OCI-LY1 (cell line): ENCODE measurements at regions not wholly inside any gene's neighbourhood (a gene's known extent, or its start where the extent isn't known, plus 50 kb on each side); places are given as distances from the start of the nearest gene placed in this dataset.

ENCODE experiments used
- H2AFZ ChIP-seq: fragments of 200-600 bp; sonication (generic), shearing (Covaris generic); 2 replicates; pipeline ENCODE4 v1.6.0; 2014; ENCODE audit warnings: antibody characterized with exemption, mild to moderate bottlenecking, low read length
- H3F3A ChIP-seq: fragments of 200-600 bp; sonication (generic), shearing (Covaris generic); 2 replicates; pipeline ENCODE4 v1.6.0; 2014; ENCODE audit warnings: mild to moderate bottlenecking, antibody characterized with exemption, low read length, moderate library complexity; ENCODE audit not compliant: insufficient read depth
- H3K27ac ChIP-seq: fragments of 200-600 bp; sonication (generic); 2 replicates; pipeline ENCODE4 v1.5.1; 2014; ENCODE audit warnings: low read length, mixed run types, mild to moderate bottlenecking, low read depth; ENCODE audit not compliant: poor library complexity, severe bottlenecking
- H3K27me3 ChIP-seq: fragments of 200-600 bp; sonication (generic); 2 replicates; pipeline ENCODE4 v1.6.0; 2014; ENCODE audit warnings: antibody characterized with exemption, mild to moderate bottlenecking, low read length, moderate library complexity; ENCODE audit not compliant: insufficient read depth
- H3K36me3 ChIP-seq: fragments of 200-600 bp; sonication (generic); 2 replicates; pipeline ENCODE4 v1.6.1; 2014; ENCODE audit warnings: mild to moderate bottlenecking, antibody characterized with exemption, low read length, moderate library complexity, mixed read lengths; ENCODE audit not compliant: insufficient read depth
- H3K4me1 ChIP-seq: fragments of 200-600 bp; sonication (generic); 2 replicates; pipeline ENCODE4 v1.5.1; 2014; ENCODE audit warnings: mild to moderate bottlenecking, low read length, moderate library complexity; ENCODE audit not compliant: insufficient read depth, severe bottlenecking
- H3K4me2 ChIP-seq: fragments of 200-600 bp; sonication (generic), shearing (Covaris generic); 2 replicates; pipeline ENCODE4 v1.6.1; 2014; ENCODE audit warnings: low read length
- H3K4me3 ChIP-seq: fragments of 200-600 bp; sonication (generic); 2 replicates; pipeline ENCODE4 v1.5.1; 2014; ENCODE audit warnings: low read length, low read depth, mild to moderate bottlenecking, mixed read lengths; ENCODE audit not compliant: poor library complexity, severe bottlenecking
- H3K79me2 ChIP-seq: fragments of 200-600 bp; shearing (Covaris generic); 2 replicates; pipeline ENCODE4 v1.6.1; 2016; ENCODE audit warnings: mixed run types, low read length, mixed read lengths; ENCODE audit not compliant: insufficient read depth
- H3K9ac ChIP-seq: fragments of 200-600 bp; sonication (generic), shearing (Covaris generic); 2 replicates; pipeline ENCODE4 v1.6.1; 2014; ENCODE audit warnings: mild to moderate bottlenecking, low read length, mixed read lengths
- H3K9me2 ChIP-seq: fragments of 200-600 bp; sonication (generic), shearing (Covaris generic); 2 replicates; pipeline ENCODE4 v1.6.1; 2014; ENCODE audit warnings: low read depth, mild to moderate bottlenecking, low read length, mixed read lengths
- H3K9me3 ChIP-seq: fragments of 200-600 bp; shearing (Covaris generic); 2 replicates; pipeline ENCODE4 v1.6.1; 2014; ENCODE audit warnings: low read length, mixed read lengths
- H4K20me1 ChIP-seq: fragments of 200-600 bp; sonication (generic), shearing (Covaris generic); 2 replicates; pipeline ENCODE4 v1.6.0; 2016; ENCODE audit warnings: mild to moderate bottlenecking, low read length; ENCODE audit not compliant: insufficient read depth
- CTCF ChIP-seq: fragments of 200-600 bp; sonication (generic), shearing (Covaris generic); IDR thresholded peaks from 2 replicates; pipeline ENCODE4 v1.5.1; 2017; ENCODE audit warnings: mild to moderate bottlenecking, antibody characterized with exemption, low read length, moderate library complexity, mixed read lengths
- EZH2 ChIP-seq: fragments of 200-600 bp; sonication (generic), shearing (Covaris generic); IDR thresholded peaks from 2 replicates; pipeline ENCODE4 v1.8.0; 2017; ENCODE audit warnings: borderline replicate concordance, mixed run types, mild to moderate bottlenecking, antibody characterized with exemption, low read length, moderate library complexity, mixed read lengths

- TF ChIP-seq CTCF (no peak), EZH2 (no peak)
- Histone ChIP-seq H3K4me2 (no peak overlapping the region), H3K27me3 (no peaks in the 10 kb centered on the region), H3K9me3 (no peaks in the 10 kb centered on the region), H3K9ac (no peak overlapping the region), H3F3A (no peaks in the 10 kb centered on the region), H3K4me3 (no peak overlapping the region), H3K4me1 (no peaks in the 10 kb centered on the region), H4K20me1 (no peaks in the 10 kb centered on the region), H3K79me2 (no peaks in the 10 kb centered on the region), H3K9me2 (no peaks in the 10 kb centered on the region), H3K36me3 (no peaks in the 10 kb centered on the region), H3K27ac (no peak overlapping the region), H2AFZ (no peak overlapping the region)
Observed at GRCh38 chr20:19824861-19825260, 66.8 kb downstream of the RIN2 start.

GRCh38 chr20:19826179-19826914 is 68.3 kb downstream of the RIN2 start:
- no peaks in the 10 kb centered on the region for H3K36me3 ChIP-seq
- H3K27ac ChIP-seq: no peak overlapping the region
- H3K9me3 ChIP-seq: no peaks in the 10 kb centered on the region
- no peak overlapping the region for H3K4me3 ChIP-seq
- TF ChIP-seq EZH2 (no peak), CTCF (no peak)
- no peaks in the 10 kb centered on the region for H4K20me1 ChIP-seq
- no peak overlapping the region for H3K4me2 ChIP-seq
- no peaks in the 10 kb centered on the region for H3F3A ChIP-seq
- H3K4me1 ChIP-seq: no peaks in the 10 kb centered on the region
- H2AFZ ChIP-seq: no peak overlapping the region
- H3K27me3 ChIP-seq: no peaks in the 10 kb centered on the region
- no peaks in the 10 kb centered on the region for H3K79me2 ChIP-seq
- no peaks in the 10 kb centered on the region for H3K9me2 ChIP-seq
- H3K9ac ChIP-seq: no peak overlapping the region

GRCh38 chr20:19827818-19828217 is 69.8 kb downstream of the RIN2 start:
- Histone ChIP-seq H3K9ac (no peak overlapping the region), H3K79me2 (no peaks in the 10 kb centered on the region), H3K36me3 (no peaks in the 10 kb centered on the region), H3K9me3 (no peaks in the 10 kb centered on the region), H4K20me1 (no peaks in the 10 kb centered on the region), H3K4me3 (no peak overlapping the region), H3K27me3 (no peaks in the 10 kb centered on the region), H3K27ac (no peak overlapping the region), H3K9me2 (no peaks in the 10 kb centered on the region), H2AFZ (no peak overlapping the region), H3K4me1 (no peaks in the 10 kb centered on the region), H3F3A (no peaks in the 10 kb centered on the region), H3K4me2 (no peak overlapping the region)
- TF ChIP-seq CTCF (no peak), EZH2 (no peak)
